ENCODE measurements at regions not wholly inside any gene's neighbourhood (a gene's known extent, or its start where the extent isn't known, plus 50 kb on each side); places are given as distances from the start of the nearest gene placed in this dataset.
A peak's percentile ranks its signal among the peaks of the same experiment; 100 is the strongest.

DNA sequence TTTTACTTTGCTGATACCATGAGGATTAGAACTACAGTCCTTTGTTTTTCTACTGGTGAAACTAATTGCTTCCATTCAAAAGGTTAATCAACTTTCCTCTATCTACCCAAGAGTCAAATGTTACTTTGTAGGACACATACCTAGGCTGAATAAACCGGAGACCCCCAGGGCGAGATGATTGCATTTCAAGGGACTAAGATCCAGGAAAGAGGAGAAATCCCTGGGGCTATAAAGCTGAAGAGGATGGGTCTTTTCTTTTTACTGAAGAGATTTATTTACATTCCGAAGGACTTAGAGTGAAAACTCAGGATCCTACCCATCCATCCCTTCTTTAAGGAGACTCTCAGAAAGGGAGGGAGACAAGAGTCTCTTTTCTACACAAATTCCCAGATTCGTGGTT is 331.9 kb downstream of the CDH19 start:
- Histone ChIP-seq H3K23me2 (ENCODE audit: low read depth, low read length) (no peaks in the 10 kb centered on the region), H2BK5ac (ENCODE audit: low read depth, low read length) (no peak overlapping the region), H3K4me1 (replicated peaks in 1 of 4; ENCODE audit: control insufficient read depth in 3 of 4, insufficient read depth in 4 of 4, low read length in 3 of 4) (peaks cover 4 to 18% (median 5%) of the 10 kb centered on the region in 4 experiments; a peak in 4 of 7 replicates), H3K4me2 (ENCODE audit: insufficient read depth in 1 of 2, low read depth in 2 of 2, low read length in 2 of 2) (peak overlapping the region; percentile 20 to 39; a peak in 2 of 4 replicates), H3K23ac (ENCODE audit: insufficient read length) (no peak overlapping the region), H3K9ac (replicated peaks in 1 of 4; ENCODE audit: extremely low read depth in 1 of 4, low read depth in 3 of 4, low read length in 3 of 4) (no peak overlapping the region), H2AFZ (ENCODE audit: low read length) (no peak overlapping the region), H2AK5ac (ENCODE audit: low read depth, low read length) (no peak overlapping the region), H2BK12ac (ENCODE audit: low read depth, low read length) (no peak overlapping the region), H2BK15ac (ENCODE audit: low read length) (no peak overlapping the region), H4K91ac (replicated peaks; ENCODE audit: insufficient read length, low read length) (no peak overlapping the region), H3K56ac (replicated peaks; ENCODE audit: insufficient read length, low read depth, low read length) (no peak overlapping the region), H4K20me1 (replicated peaks in 1 of 2; ENCODE audit: control insufficient read depth in 1 of 2, insufficient read depth in 2 of 2, low read length in 2 of 2) (no peaks in the 10 kb centered on the region), H3K27ac (ENCODE audit: low read depth, low read length) (no peak overlapping the region), H3K18ac (ENCODE audit: extremely low read depth, low read length) (no peak overlapping the region), H4K5ac (ENCODE audit: insufficient read length, low read depth, low read length) (peak overlapping the region; percentile 30), H3K79me1 (ENCODE audit: low read depth, low read length) (no peaks in the 10 kb centered on the region), H2BK120ac (replicated peaks; ENCODE audit: low read depth, low read length) (no peak overlapping the region), H4K8ac (ENCODE audit: extremely low read depth, insufficient read depth, low read length) (no peak overlapping the region), H3K9me3 (ENCODE audit: insufficient read depth in 2 of 2, low read depth in 1 of 2, low read length in 1 of 2) (peaks cover 16 to 18% of the 10 kb centered on the region in 2 experiments; a peak in 3 of 4 replicates), H3K4me3 (ENCODE audit: extremely low read depth in 1 of 4, insufficient read depth in 2 of 4, low read depth in 3 of 4, low read length in 4 of 4) (peak overlapping the region in 1 of 4 experiments; percentile 36; a peak in 1 of 8 replicates), H3K4ac (replicated peaks; ENCODE audit: insufficient read length, low read depth, low read length) (no peak overlapping the region), H3K27me3 (replicated peaks in 1 of 4; ENCODE audit: control insufficient read depth in 3 of 4, extremely low read depth in 1 of 4, insufficient read depth in 3 of 4, low read length in 3 of 4) (peaks cover 0 to 5% (median 0%) of the 10 kb centered on the region in 4 experiments; a peak in 1 of 7 replicates), H3K79me2 (ENCODE audit: control insufficient read depth in 1 of 2, insufficient read depth in 2 of 2, low read length in 2 of 2) (no peaks in the 10 kb centered on the region), H3K36me3 (ENCODE audit: control insufficient read depth in 2 of 4, insufficient read depth in 4 of 4, low read length in 3 of 4) (peaks cover 0 to 3% (median 1%) of the 10 kb centered on the region in 4 experiments; a peak in 3 of 8 replicates), H2BK20ac (ENCODE audit: low read length) (no peak overlapping the region), H3K14ac (ENCODE audit: insufficient read length) (no peak overlapping the region)
- FAIRE-seq = peak; percentile 87
- 0% methylated on average over 4 of the region's 4 CpGs; no CpG with 5 or more reads in 1 of the 2 experiments for WGBS, 2 experiments (ENCODE audit: extremely low coverage in 1 of 2, insufficient coverage in 1 of 2, insufficient read length in 1 of 2, insufficient replicate concordance in 2 of 2, low coverage in 1 of 2, low lambda C conversion rate in 2 of 2, missing lambda C conversion rate in 1 of 2)
- peak; percentile 70 to 93 for DNase-seq (ENCODE audit: low read depth in 1 of 2, low spot score in 2 of 2)
- POLR2A ChIA-PET (ENCODE audit: partially characterized antibody) = no interaction called here
- CTCF ChIA-PET (ENCODE audit: partially characterized antibody) = no interaction called here
- TF ChIP-seq SP1 (IDR thresholded peaks at IDR 0.05; ENCODE audit: low read depth, low read length) (peak; percentile 75), USF2 (IDR thresholded peaks at IDR 0.05; ENCODE audit: low read length) (no peak), TCF12 (IDR thresholded peaks at IDR 0.05; ENCODE audit: low read depth, low read length) (0 out of 2 replicates have a peak, but pooled peaks have one; percentile 50), SP2 (IDR thresholded peaks at IDR 0.05; ENCODE audit: low read length) (no peak), NANOG (IDR thresholded peaks at IDR 0.05; ENCODE audit: insufficient read depth, low read depth, low read length, poor library complexity, severe bottlenecking) (peak; percentile 98), BCL11A (IDR thresholded peaks at IDR 0.05; ENCODE audit: low read depth in 2 of 2, low read length in 2 of 2) (peak; percentile 82 to 92), HDAC2 (IDR thresholded peaks at IDR 0.05; ENCODE audit: borderline replicate concordance in 1 of 2, low read depth in 2 of 2, low read length in 2 of 2) (peak; percentile 55 to 82; a peak in 2 of 4 replicates), POU5F1 (IDR thresholded peaks at IDR 0.05; ENCODE audit: low read depth, low read length) (peak; percentile 78; the same call in 1 of the 2 replicates), EP300 (IDR thresholded peaks at IDR 0.05; ENCODE audit: borderline replicate concordance in 1 of 2, low read depth in 2 of 2, low read length in 2 of 2) (peak in 1 of 2 experiments; percentile 88; a peak in 2 of 3 replicates), SUZ12 (IDR thresholded peaks at IDR 0.05; ENCODE audit: low read length) (no peak)
